WERI-Rb-1 (cell line): ENCODE measurements at regions not wholly inside any gene's neighbourhood (a gene's known extent, or its start where the extent isn't known, plus 50 kb on each side); places are given as distances from the start of the nearest gene placed in this dataset.

Experiments used
- DNase-seq: peaks from one replicate; pipeline ENCODE4 v3.0.0-alpha.2; 2020
- H3K27ac ChIP-seq: fragments of 250-450 bp; sonication (Bioruptor Pico); 2 replicates; pipeline ENCODE4 v1.5.1; 2020; ENCODE audit warnings: mild to moderate bottlenecking, moderate library complexity
- H3K27me3 ChIP-seq: fragments of 250-450 bp; sonication (Bioruptor Pico); 2 replicates; pipeline ENCODE4 v1.5.1; 2021; ENCODE audit warnings: mild to moderate bottlenecking, low read depth, moderate library complexity; ENCODE audit not compliant: insufficient read depth, severe bottlenecking
- H3K36me3 ChIP-seq: fragments of 250-450 bp; sonication (Bioruptor Pico); 2 replicates; pipeline ENCODE4 v1.5.1; 2020; ENCODE audit warnings: mild to moderate bottlenecking, moderate library complexity
- H3K4me3 ChIP-seq: 2 replicates; pipeline ENCODE4 v1.5.1; 2011; ENCODE audit warnings: low read depth, mild to moderate bottlenecking, control low read depth, low read length
- H3K9me3 ChIP-seq: fragments of 250-450 bp; sonication (Bioruptor Pico); 2 replicates; pipeline ENCODE4 v1.5.1; 2021; ENCODE audit warnings: mild to moderate bottlenecking, moderate library complexity; ENCODE audit not compliant: severe bottlenecking
- TF ChIP-seq, protein P1 (sequence below): IDR thresholded peaks from 2 replicates; pipeline ENCODE4 v1.5.1; 2011; ENCODE audit warnings: low read depth, mild to moderate bottlenecking, control low read depth, inconsistent platforms, low read length

DNA sequence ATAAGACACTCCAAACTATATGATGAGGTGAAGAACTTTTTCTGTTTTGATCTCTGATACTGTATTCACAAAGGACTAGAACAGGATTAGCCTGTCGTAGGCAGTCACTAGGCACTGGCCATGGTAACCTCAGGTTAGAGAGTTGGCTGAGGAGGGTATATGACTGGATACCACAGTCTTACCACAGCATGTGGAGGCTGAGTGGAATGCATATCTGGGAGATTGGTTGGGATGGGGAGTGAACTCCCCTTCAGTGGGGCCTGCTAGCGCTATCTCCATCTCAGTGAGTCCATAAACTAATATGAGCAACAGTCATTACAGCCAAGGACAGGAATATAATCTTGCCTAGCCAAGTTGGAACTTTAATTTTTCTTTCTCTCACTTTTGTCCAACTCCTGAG is 339.1 kb downstream of the SPATA31D1 start:
- Histone ChIP-seq H3K27ac (no peak overlapping the region), H3K27me3 (no peaks in the 10 kb centered on the region), H3K9me3 (peaks cover 2% of the 10 kb centered on the region), H3K36me3 (no peaks in the 10 kb centered on the region), H3K4me3 (no peak overlapping the region)
- TF ChIP-seq, protein P1, sequence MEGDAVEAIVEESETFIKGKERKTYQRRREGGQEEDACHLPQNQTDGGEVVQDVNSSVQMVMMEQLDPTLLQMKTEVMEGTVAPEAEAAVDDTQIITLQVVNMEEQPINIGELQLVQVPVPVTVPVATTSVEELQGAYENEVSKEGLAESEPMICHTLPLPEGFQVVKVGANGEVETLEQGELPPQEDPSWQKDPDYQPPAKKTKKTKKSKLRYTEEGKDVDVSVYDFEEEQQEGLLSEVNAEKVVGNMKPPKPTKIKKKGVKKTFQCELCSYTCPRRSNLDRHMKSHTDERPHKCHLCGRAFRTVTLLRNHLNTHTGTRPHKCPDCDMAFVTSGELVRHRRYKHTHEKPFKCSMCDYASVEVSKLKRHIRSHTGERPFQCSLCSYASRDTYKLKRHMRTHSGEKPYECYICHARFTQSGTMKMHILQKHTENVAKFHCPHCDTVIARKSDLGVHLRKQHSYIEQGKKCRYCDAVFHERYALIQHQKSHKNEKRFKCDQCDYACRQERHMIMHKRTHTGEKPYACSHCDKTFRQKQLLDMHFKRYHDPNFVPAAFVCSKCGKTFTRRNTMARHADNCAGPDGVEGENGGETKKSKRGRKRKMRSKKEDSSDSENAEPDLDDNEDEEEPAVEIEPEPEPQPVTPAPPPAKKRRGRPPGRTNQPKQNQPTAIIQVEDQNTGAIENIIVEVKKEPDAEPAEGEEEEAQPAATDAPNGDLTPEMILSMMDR, result no peak
- DNase-seq, result no peak

DNA sequence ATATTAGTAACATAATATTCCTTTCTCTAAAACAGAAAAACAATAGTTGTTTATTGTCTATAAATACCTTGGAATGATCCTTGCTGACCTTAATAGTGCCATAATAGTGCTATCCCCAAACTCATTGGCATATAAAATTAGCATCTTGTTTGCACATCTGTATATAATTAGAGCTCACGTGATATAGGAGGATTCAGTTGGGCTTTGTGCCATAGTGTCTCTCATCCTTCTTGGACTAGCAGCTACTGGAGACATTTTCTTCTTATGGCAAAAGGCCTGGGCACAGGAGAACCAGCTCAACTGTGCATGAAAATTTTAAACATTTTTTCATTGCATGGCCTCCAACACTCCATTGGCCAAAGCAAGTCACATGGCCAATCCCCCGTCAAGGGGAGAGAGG is 342.5 kb downstream of the SPATA31D1 start:
- TF ChIP-seq, protein P1, result no peak
- Histone ChIP-seq H3K27me3 (no peaks in the 10 kb centered on the region), H3K36me3 (no peaks in the 10 kb centered on the region), H3K27ac (no peak overlapping the region), H3K4me3 (no peak overlapping the region), H3K9me3 (peaks cover under 1% of the 10 kb centered on the region)
- DNase-seq, result no peak

DNA sequence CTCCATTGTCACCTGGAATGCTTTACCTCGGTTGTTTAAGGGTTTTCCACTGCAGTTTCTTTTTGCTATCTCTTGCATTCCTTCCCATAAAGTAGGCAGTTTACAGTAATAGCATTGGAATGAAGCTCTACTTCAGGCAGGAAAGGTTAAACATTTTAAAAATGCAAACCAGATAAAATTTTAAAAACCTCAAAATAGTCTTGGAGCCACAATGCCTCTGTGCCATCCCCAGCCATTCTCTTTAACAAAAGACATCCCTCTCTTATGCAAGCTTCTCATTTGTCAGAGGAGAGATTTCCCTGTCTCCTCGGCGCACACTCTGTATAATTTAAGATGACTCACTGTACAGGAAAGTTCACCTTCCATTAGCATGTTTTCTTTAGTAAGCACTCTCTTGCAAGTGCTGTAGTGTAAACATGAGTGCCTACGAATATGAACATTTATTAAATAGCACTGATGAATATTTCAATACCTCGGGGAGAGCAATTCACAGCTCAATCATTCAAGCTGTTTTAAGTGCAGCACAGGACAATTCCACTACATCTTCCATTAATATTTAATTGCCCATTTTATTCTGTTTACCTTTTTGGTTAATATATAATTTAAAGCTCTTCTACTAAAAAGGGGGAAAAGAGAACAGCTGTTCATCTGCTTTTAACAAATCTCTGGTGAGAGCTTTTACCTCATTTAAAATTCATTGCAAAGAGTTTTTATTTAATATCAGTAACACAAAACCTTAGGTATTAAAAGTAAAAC is 343.6 kb downstream of the SPATA31D1 start:
- H3K9me3 ChIP-seq, result no peaks in the 10 kb centered on the region
- no peak overlapping the region for H3K4me3 ChIP-seq
- no peaks in the 10 kb centered on the region for H3K36me3 ChIP-seq
- no peak overlapping the region for H3K27ac ChIP-seq
- no peak for DNase-seq
- no peaks in the 10 kb centered on the region for H3K27me3 ChIP-seq
- TF ChIP-seq, protein P1, result no peak

DNA sequence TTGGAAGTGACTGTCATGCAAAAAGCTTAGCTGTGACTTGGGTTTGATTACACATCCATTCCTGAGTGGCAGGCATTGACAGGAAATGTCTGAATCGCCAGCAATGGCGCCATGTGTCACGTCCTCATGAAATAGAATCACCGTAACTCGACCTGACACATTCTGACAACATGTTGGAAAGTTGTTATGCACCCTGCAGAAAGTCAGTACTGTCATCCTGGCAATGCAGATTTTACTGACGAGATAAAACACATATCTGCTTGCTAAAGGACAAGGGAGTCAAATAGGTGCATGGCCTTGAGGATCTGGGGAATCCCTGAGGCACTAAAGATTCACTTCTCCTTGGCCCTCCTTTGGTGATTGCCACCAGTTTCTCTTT is 344.2 kb downstream of the SPATA31D1 start:
- no peaks in the 10 kb centered on the region for H3K27me3 ChIP-seq
- no peaks in the 10 kb centered on the region for H3K36me3 ChIP-seq
- H3K27ac ChIP-seq, result no peak overlapping the region
- TF ChIP-seq, protein P1, result no peak
- H3K4me3 ChIP-seq, result no peak overlapping the region
- no peak for DNase-seq
- no peaks in the 10 kb centered on the region for H3K9me3 ChIP-seq

DNA sequence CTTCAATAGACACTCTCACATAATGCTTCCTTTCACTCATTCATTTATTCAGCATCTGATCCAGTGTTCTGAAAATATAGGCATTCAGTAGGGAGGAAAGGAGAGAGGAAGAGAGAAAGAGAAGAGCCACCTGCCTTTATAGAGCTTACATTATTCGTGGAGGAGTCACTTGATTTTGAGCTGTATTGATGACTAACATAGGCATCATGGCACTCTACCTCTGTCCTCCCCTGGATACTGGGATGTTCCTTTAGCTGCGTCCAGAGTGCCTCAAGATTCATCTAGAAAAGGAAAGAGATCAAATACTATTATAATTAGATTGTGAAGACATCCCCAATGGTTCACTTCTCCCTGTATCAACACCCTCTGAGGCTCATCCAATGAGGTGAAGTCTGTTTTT is 345.1 kb downstream of the SPATA31D1 start:
- no peak overlapping the region for H3K4me3 ChIP-seq
- DNase-seq, result no peak
- no peak overlapping the region for H3K27ac ChIP-seq
- H3K27me3 ChIP-seq, result no peaks in the 10 kb centered on the region
- H3K36me3 ChIP-seq, result no peaks in the 10 kb centered on the region
- TF ChIP-seq, protein P1, result no peak
- no peaks in the 10 kb centered on the region for H3K9me3 ChIP-seq

DNA sequence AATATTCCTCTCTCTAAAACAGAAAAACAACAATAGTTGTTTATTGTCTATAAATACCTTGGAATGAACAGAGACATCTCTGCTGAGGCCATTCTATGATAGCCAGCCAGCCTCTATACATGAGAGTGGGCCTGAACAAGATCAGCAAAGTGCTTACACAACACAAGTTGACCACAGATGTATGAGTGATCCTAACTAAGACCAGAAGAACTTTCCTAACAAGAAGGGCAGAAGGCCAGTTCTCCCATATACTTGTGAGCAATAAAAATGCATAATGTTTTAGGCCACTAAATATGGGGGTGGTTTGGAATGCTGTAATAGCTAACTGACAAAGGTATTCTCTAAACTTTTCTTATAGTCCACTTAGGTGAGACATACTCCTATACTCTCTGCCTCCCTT is 345.7 kb downstream of the SPATA31D1 start:
- no peak for DNase-seq
- H3K36me3 ChIP-seq, result no peaks in the 10 kb centered on the region
- no peak overlapping the region for H3K27ac ChIP-seq
- H3K4me3 ChIP-seq, result no peak overlapping the region
- no peaks in the 10 kb centered on the region for H3K9me3 ChIP-seq
- H3K27me3 ChIP-seq, result no peaks in the 10 kb centered on the region
- TF ChIP-seq, protein P1, result no peak
